Uterus (tissue), 2 donors: ENCODE measurements at regions not wholly inside any gene's neighbourhood (a gene's known extent, or its start where the extent isn't known, plus 50 kb on each side); places are given as distances from the start of the nearest gene placed in this dataset.

Experiments
- POLR2A ChIP-seq, 2 donors: fragments of 450-650 bp; IDR thresholded peaks; one replicate each; pipeline ENCODE4 v1.6.1; 2016; ENCODE audit warnings: antibody characterized with exemption in 2 of 2, mild to moderate bottlenecking in 1 of 2, moderate library complexity in 1 of 2
- TF ChIP-seq, protein P1 (sequence below), 4 experiments: fragments of 200-600 bp in 2 of 4; fragments of 450-650 bp in 2 of 4; sonication (generic) in 2 of 4; IDR thresholded peaks; one replicate each; pipeline ENCODE4 v1.5.1; 2016 to 2019; ENCODE audit warnings: antibody characterized with exemption in 4 of 4, mild to moderate bottlenecking in 2 of 4, moderate library complexity in 1 of 4

DNA sequence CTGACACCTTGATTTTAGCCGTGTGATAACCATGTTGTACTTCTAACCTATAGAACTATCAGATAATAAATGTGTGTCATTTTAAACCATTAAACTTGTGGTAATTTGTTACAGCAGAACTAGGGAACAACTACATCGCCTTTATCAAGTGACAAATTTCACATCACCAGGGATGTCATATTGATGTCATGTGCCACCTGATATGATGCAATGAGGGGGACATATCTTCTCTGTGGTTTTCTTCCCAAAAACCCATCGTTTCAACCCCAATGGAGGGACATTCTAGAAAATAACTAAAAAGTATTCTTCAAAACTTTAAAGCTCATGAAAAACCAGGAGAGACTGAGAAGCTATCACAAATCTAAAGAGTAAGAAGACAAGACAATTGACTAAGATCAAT, 212.2 kb downstream of the ETV1 start:
- TF ChIP-seq, protein P1, sequence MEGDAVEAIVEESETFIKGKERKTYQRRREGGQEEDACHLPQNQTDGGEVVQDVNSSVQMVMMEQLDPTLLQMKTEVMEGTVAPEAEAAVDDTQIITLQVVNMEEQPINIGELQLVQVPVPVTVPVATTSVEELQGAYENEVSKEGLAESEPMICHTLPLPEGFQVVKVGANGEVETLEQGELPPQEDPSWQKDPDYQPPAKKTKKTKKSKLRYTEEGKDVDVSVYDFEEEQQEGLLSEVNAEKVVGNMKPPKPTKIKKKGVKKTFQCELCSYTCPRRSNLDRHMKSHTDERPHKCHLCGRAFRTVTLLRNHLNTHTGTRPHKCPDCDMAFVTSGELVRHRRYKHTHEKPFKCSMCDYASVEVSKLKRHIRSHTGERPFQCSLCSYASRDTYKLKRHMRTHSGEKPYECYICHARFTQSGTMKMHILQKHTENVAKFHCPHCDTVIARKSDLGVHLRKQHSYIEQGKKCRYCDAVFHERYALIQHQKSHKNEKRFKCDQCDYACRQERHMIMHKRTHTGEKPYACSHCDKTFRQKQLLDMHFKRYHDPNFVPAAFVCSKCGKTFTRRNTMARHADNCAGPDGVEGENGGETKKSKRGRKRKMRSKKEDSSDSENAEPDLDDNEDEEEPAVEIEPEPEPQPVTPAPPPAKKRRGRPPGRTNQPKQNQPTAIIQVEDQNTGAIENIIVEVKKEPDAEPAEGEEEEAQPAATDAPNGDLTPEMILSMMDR (IDR thresholded peaks at IDR 0.05), result no peak
- no peak for TF ChIP-seq POLR2A (IDR thresholded peaks at IDR 0.05)
